COLO829 (cell line): ENCODE measurements at regions not wholly inside any gene's neighbourhood (a gene's known extent, or its start where the extent isn't known, plus 50 kb on each side); places are given as distances from the start of the nearest gene placed in this dataset.
A peak's percentile ranks its signal among the peaks of the same experiment; 100 is the strongest.

Source experiments
- DNase-seq: peaks from one replicate; pipeline ENCODE4 v3.0.0; 2012; ENCODE audit warnings: low spot score

DNA sequence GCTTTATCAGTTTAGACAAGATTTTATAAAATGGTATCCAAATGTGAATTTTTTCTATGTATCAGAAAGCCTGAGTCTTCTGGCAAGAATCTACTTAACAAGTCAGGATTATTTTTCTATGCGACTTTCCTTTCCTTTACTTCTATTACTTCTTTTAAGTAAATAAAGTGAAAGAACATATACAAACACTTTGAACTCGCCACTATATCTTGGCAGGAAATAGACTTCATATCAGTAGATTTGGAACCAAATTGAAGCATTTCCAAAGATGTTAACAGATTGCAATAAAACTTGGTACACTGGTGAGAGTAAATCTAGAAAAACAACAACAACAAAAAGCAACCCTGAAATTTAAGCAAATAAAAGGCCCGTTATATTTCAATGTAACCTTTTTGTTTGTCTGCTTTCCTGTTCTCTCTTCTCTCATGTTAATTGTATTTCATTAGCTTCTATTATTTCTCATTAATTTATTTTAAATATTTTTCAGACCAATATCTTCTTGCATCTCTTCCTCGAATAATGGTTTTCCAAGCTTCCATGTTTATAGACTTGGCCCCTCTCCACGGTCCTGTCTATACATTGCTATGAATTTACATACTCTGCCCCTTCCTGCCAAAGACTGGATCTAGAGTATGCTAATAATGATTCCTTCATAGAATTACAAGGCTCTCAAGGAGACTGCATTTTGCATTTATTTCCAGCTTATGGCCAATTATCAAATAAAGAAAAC is 843.6 kb downstream of the ADGRL2 start:
- no peak for DNase-seq

GRCh38 chr1:82640352-82640751 is 839.6 kb downstream of the ADGRL2 start:
- no peak for DNase-seq

GRCh38 chr1:82634266-82634665 is 833.5 kb downstream of the ADGRL2 start:
- DNase-seq: no peak

DNA sequence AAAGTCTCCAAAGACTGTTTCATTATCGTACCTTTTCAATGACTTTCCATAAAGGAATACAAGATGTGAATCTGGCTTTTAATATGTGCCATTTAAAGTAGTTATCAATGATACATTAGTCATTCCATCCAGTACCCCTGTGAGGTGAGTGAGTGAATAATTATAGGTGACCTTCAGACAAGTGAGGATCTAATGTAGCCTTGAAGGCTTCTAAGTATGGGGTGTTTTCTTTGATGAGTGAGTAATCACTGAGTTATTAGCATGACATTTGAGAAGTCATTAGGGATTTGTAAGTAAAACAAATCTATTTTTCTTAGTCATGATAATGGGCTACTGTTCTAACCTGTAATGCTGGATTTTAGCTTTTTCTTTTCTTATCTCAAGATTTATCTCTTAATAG is 831.4 kb downstream of the ADGRL2 start:
- peak; percentile 47 for DNase-seq

DNA sequence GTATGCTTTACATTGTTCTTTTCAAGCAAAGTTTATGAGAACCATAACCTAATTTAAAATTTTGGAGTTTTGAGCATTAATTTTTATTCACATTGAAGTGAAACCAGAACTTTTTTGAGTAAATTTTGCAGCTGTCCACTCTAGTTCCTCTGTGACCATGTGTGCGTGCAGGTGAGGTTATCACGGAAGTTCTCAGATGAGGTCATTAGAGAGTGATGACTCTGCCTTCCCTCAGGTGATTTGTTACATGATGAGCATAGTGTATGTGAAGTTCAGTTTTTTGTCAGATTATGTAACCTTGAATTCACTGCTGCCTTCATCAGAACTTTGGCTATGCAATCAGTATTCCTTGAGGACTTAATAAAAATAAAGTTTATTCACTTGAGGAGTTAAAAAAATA is 828.2 kb downstream of the ADGRL2 start:
- no peak for DNase-seq

- DNase-seq: no peak
These were observed 824.8 kb downstream of the ADGRL2 start for GRCh38 chr1:82625537-82625936.

GRCh38 chr1:82621076-82621475 is 820.3 kb downstream of the ADGRL2 start:
- no peak for DNase-seq

DNA sequence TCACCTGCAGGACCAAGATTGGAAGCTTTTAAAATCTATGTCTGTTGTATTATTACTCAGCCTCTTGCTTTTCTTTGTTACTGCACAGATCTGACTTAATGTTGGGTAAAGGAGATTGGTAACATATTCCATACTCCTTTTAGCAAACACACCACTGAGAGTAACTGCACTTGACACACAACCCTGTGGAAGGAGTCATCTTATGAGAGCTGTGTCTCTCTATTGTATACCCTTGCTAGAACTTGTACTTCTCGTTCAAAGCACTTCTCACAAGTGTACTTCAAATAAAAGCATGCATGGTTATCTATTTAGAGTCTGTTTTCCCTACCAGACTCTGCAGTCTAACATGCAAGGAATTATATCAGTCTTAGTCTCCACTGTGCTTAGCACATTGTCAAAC is 813.4 kb downstream of the ADGRL2 start:
- DNase-seq: no peak

DNA sequence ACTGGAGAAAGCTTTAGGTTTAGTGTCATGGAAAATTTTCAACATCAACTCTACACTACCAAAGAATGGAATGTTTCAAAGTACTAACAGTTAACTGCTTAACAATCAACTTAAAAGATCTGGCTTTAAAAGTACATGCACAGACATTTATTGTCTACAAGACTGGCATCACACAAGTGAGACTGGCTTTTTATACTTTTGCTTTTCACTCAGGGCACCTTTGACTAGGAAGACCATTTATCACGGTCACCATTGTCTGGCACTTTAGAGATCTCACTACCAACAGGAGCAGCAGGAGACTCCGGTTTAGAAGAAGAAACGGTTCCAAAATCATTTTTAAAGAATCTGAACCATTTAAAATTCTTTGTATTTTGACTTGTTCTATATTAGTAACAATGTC is 812.3 kb downstream of the ADGRL2 start:
- no peak for DNase-seq

GRCh38 chr1:82606546-82606945 is 805.8 kb downstream of the ADGRL2 start:
- DNase-seq: no peak

DNA sequence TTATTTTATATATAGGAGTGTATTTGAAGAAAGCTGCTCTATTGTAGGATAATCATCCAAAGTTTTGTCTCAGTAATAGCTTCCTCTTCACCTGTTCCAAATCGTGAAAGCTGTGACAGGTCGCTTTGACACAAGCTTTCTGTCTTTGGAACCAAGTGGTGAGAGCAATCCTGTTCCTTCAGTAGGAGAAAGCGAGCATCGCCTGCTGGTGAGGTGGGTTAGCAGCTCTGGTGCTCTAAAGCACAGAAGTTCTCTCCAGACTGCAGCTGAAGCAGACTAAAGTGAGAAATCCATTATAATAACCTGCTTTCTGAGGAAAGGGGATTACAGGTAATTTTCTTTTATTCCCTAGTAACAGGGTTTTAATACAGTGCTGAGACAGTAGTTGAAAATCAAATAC is 803.8 kb downstream of the ADGRL2 start:
- no peak for DNase-seq

DNA sequence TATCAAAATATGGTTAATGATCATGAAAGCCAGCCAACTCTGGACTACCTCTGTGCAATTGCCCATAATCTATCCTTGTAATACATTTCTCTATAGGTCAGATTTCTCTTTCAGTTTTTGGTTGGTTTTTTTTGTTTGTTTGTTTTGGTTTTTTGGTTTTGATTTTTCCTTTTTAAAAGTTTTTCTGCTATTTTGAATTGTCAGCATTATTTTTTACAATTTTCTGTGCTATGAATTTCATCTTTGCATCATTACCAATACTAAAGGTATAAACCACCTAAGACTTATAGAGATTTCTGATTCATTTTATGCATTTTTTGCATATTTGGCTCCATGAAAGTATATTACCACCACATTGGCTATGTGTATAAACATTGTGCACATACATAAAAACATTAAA is 799.6 kb downstream of the ADGRL2 start:
- no peak for DNase-seq

DNA sequence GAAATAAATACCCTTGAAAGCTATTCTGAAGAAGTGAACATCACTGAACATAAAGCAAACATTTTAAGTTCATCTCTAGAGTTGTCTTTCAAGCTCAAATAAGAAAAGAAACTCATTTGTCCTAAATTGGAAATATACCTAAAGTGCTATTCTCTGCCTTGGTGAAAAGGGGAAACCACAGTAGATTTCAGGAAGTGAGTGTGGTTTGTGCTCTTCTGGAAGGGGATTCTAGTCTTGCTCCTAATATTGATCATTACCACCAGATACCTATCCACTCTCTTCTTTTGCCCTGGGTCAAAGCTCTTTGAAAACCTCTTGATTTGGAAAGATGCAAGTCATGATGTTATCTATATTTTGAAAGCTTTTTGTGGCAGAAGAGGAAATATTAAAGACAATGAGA is 798.1 kb downstream of the ADGRL2 start:
- no peak for DNase-seq

- no peak for DNase-seq
These were observed 797.6 kb downstream of the ADGRL2 start for GRCh38 chr1:82598337-82598736.

- no peak for DNase-seq
These were observed 796.9 kb downstream of the ADGRL2 start for GRCh38 chr1:82597649-82598048.

DNA sequence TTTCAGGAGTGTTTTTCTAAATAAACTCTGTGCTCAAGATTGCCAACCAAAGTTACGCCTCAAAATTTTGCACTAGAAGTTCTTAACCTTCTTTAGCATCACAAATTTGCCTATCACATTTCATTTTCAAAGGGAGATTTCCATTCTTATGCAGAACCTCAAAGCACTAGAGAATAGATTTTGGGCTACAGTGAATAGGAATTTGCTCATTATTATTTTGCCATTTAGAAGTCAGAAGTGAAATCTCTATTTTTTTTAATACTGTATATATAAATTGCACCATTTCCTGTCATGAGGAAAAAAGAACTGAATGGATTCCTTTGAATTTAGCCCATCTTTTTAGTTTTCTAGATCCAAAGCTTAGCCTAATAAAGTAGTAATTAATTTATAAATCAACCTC is 796.4 kb downstream of the ADGRL2 start:
- no peak for DNase-seq

GRCh38 chr1:82593561-82593960 is 792.8 kb downstream of the ADGRL2 start:
- no peak for DNase-seq

DNA sequence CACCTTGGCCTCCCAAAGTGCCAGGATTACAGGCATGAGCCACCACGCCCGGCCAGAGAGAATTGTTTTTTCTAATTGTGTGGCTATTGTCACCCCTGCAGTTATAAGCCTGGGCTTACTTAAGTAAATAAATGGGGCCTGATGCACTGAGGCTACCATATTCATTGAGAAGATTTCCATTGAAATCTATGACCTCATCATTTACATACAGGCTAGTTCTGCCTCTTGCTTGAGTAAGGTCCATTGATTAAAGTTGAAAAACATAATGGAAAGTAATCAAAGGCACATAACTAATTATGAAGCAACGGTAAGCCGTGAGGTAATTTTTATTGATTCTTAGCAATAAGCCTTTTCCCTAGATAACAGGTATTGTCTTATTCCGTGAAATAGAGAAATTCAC is 788.9 kb downstream of the ADGRL2 start:
- no peak for DNase-seq

DNA sequence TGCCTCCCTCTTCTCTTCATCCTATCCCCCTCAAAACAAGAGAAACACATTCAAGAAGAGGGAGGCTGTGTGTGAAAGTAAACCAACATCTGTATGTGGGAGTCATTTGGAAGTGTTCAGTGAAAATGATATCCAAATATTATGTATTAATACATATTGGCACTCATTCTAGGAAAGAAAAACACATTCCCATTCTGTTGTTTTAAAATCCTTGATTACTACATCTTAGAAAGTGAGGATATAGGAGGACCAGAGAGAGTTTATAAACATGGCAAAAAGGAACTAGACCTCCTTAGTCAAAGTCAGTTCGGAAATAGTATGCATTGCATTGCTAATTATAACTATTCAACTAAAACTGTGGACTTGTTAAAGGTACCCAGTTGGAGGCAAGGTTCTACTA is 786.6 kb downstream of the ADGRL2 start:
- DNase-seq: no peak

DNA sequence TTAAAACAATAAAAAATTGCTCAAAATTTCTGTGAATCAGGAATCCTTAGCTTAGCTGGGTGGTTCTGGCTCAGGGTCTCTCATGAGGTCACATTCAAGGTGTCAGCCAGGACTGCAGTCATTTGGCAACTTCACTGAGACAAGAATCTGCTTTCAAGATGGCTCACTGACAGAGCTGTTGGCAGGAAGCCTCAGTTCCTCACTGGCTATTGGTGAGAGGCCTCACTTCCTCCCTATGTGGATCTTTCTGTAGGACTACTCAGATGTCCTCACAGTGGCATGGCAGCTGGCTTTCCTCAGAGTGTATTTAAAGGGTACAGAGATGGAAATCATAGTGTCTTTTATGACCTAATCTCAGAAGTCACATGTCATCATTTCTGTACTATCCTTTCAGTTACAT is 785.7 kb downstream of the ADGRL2 start:
- DNase-seq: no peak

DNA sequence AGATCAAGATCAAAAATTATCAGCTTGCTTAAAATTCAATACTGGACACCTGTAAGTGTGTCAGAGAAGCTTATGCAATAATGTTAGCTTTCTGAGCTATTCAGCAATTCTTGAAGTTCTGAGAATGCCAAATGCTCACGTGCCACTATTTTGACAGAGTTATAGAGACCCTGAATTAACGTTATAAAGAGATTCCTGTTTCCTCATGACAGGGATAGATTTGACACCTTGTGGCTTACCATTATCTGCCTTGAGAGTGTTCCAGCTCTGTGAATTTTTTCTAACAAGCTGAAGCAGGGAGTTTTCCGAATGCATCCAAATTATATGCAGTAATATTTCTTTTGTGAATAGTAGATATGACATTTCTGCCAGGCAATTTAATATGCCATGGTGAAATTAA is 781.6 kb downstream of the ADGRL2 start:
- no peak for DNase-seq

GRCh38 chr1:82578086-82578726 is 777.5 kb downstream of the ADGRL2 start:
- no peak for DNase-seq

DNA sequence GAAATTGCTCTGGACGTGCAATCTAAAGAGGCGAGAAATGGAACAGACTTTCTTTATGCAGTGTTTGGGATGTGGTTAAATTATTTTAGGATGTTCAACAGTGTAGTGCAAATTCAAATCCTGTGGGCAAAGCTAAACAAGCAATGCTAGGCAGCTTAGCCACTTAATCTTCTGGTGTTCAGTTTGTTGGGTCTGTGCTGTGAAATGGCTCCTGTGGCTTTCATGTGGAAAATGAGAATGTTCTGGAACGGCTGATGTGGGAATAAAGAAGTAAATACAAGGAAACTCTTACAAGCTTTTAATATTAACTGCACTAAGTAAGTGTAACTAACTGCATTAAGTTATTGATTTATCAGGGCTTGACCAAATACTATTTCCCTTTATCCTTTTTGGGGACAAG is 766.6 kb downstream of the ADGRL2 start:
- DNase-seq: no peak

- peak; percentile 28 for DNase-seq
These were observed 764.8 kb downstream of the ADGRL2 start for GRCh38 chr1:82565546-82565945.
